CD14-positive monocyte (primary cell): ENCODE measurements at regions not wholly inside any gene's neighbourhood (a gene's known extent, or its start where the extent isn't known, plus 50 kb on each side); places are given as distances from the start of the nearest gene placed in this dataset.

Experiments used
- DNase-seq, 3 donors: peaks; one replicate each; pipeline ENCODE4 v3.0.0-alpha.2; 2011 to 2022
- H2AFZ ChIP-seq: 2 replicates; pipeline ENCODE4 v1.6.0; 2012; ENCODE audit warnings: mild to moderate bottlenecking, low read depth, low read length, inconsistent platforms; ENCODE audit not compliant: insufficient read depth, poor library complexity, severe bottlenecking
- H3K27ac ChIP-seq, 2 donors: 1 replicate in 1 of 2; 2 replicates in 1 of 2; pipeline ENCODE4 v1.5.1; 2012 to 2013; ENCODE audit warnings: low read length in 2 of 2, control low read depth in 1 of 2, inconsistent platforms in 1 of 2, low read depth in 1 of 2, mild to moderate bottlenecking in 1 of 2
- H3K27me3 ChIP-seq, 2 donors: one replicate each; pipeline versions ENCODE4 v1.6.0 to v1.6.1; 2011 to 2013; ENCODE audit warnings: low read length in 2 of 2; ENCODE audit not compliant: control insufficient read depth in 2 of 2, insufficient read depth in 2 of 2
- H3K36me3 ChIP-seq, 2 donors: replicated peaks in 1 of 2; 1 replicate in 1 of 2; 2 replicates in 1 of 2; pipeline versions ENCODE4 v1.5.1 to v1.6.1; 2012 to 2013; ENCODE audit warnings: low read length in 2 of 2, control low read depth in 1 of 2, inconsistent platforms in 1 of 2, mild to moderate bottlenecking in 1 of 2; ENCODE audit not compliant: insufficient read depth in 2 of 2, control insufficient read depth in 1 of 2
- H3K4me1 ChIP-seq, 2 donors: 1 replicate in 1 of 2; 2 replicates in 1 of 2; pipeline versions ENCODE4 v1.5.1 to v1.6.1; 2012 to 2013; ENCODE audit warnings: low read length in 2 of 2, control low read depth in 1 of 2, inconsistent platforms in 1 of 2, mild to moderate bottlenecking in 1 of 2, moderate library complexity in 1 of 2; ENCODE audit not compliant: insufficient read depth in 2 of 2, control insufficient read depth in 1 of 2
- H3K4me2 ChIP-seq: replicated peaks from 2 replicates; pipeline ENCODE3; 2012; ENCODE audit warnings: low read length, moderate library complexity, mild to moderate bottlenecking; ENCODE audit not compliant: poor library complexity, severe bottlenecking; ENCODE audit errors: extremely low read depth
- H3K4me3 ChIP-seq, 3 experiments: fragments of 200-600 bp in 1 of 3; sonication (generic) in 1 of 3; replicated peaks in 1 of 3; 1 replicate in 2 of 3; 2 replicates in 1 of 3; pipeline ENCODE4 v1.5.1; 2011 to 2013; ENCODE audit warnings: low read length in 3 of 3, mild to moderate bottlenecking in 3 of 3, control low read depth in 2 of 3, low read depth in 2 of 3, inconsistent platforms in 1 of 3, moderate library complexity in 1 of 3
- H3K79me2 ChIP-seq: 2 replicates; pipeline ENCODE4 v1.6.0; 2012; ENCODE audit warnings: mild to moderate bottlenecking, control low read depth, inconsistent platforms, low read length, moderate library complexity; ENCODE audit not compliant: insufficient read depth
- H3K9ac ChIP-seq: 2 replicates; pipeline ENCODE4 v1.6.0; 2017; ENCODE audit warnings: low read length, mild to moderate bottlenecking; ENCODE audit not compliant: insufficient read depth, poor library complexity, severe bottlenecking
- H3K9me3 ChIP-seq, 2 donors: replicated peaks in 1 of 2; 1 replicate in 1 of 2; 2 replicates in 1 of 2; pipeline versions ENCODE4 v1.5.1 to v1.6.1; 2012 to 2013; ENCODE audit warnings: low read length in 2 of 2, control low read depth in 1 of 2; ENCODE audit not compliant: control insufficient read depth in 1 of 2, insufficient read depth in 1 of 2
- H4K20me1 ChIP-seq: 2 replicates; pipeline ENCODE4 v1.6.0; 2012; ENCODE audit warnings: mild to moderate bottlenecking, low read length, control low read depth, moderate library complexity; ENCODE audit not compliant: insufficient read depth
- H3K27ac Mint-ChIP-seq, 7 donors: one replicate each; pipeline ENCODE4 v1.8.0; 2020; ENCODE audit warnings: mild to moderate bottlenecking in 7 of 7, mixed read lengths in 7 of 7, moderate library complexity in 6 of 7, inconsistent platforms in 2 of 7
- H3K27me3 Mint-ChIP-seq, 3 donors: one replicate each; pipeline ENCODE4 v1.8.0; 2021 to 2022; ENCODE audit warnings: low read depth in 3 of 3, mild to moderate bottlenecking in 3 of 3, mixed read lengths in 3 of 3, moderate library complexity in 3 of 3, inconsistent platforms in 1 of 3
- H3K36me3 Mint-ChIP-seq, 2 donors: one replicate each; pipeline ENCODE4 v1.8.0; 2020; ENCODE audit warnings: mixed read lengths in 2 of 2, inconsistent platforms in 1 of 2, mild to moderate bottlenecking in 1 of 2
- H3K4me1 Mint-ChIP-seq: one replicate; pipeline ENCODE4 v1.8.0; 2020; ENCODE audit warnings: mild to moderate bottlenecking, mixed read lengths
- H3K4me3 Mint-ChIP-seq, 2 donors: one replicate each; pipeline ENCODE4 v1.8.0; 2020; ENCODE audit warnings: mild to moderate bottlenecking in 2 of 2, mixed read lengths in 2 of 2, moderate library complexity in 1 of 2
- H3K9me3 Mint-ChIP-seq, 7 donors: one replicate each; pipeline ENCODE4 v1.8.0; 2020 to 2022; ENCODE audit warnings: mixed read lengths in 7 of 7, mild to moderate bottlenecking in 6 of 7, moderate library complexity in 6 of 7, inconsistent platforms in 2 of 7
- CTCF ChIP-seq: fragments of 200-600 bp; IDR thresholded peaks from one replicate; pipeline ENCODE4 v1.8.0; 2022; ENCODE audit warnings: antibody characterized with exemption, mild to moderate bottlenecking
- WGBS: methylation state at CpG from one replicate; pipeline ENCODE4 v1.1.5; 2013; ENCODE audit warnings: missing lambda C conversion rate; ENCODE audit not compliant: insufficient coverage; 5-methylcytosine and 5-hydroxymethylcytosine counted together
- intact Hi-C, 2 donors: fragments of 100-400 bp; cut with micrococcal nuclease; formaldehyde crosslinking; loops; one replicate each; pipeline versions ENCODE4 v1.15.0 to v1.15.1; 2023

- H3K9ac ChIP-seq = no peak overlapping the region
- H3K36me3 ChIP-seq = no peaks in the 10 kb centered on the region
- no peak for TF ChIP-seq CTCF
- no peak overlapping the region for H2AFZ ChIP-seq
- no peaks in the 10 kb centered on the region for H3K79me2 ChIP-seq
- no peaks in the 10 kb centered on the region for H3K36me3 Mint-ChIP-seq
- no peaks in the 10 kb centered on the region for H3K4me1 Mint-ChIP-seq
- H3K4me3 Mint-ChIP-seq = no peak overlapping the region
- no peaks in the 10 kb centered on the region for H4K20me1 ChIP-seq
- no peak overlapping the region for H3K4me2 ChIP-seq
- H3K27ac ChIP-seq = no peak overlapping the region
- peaks cover 0 to 5% of the 10 kb centered on the region in 2 donors for H3K9me3 ChIP-seq
- H3K9me3 Mint-ChIP-seq = peaks cover 0 to 6% (median 2%) of the 10 kb centered on the region in 7 donors
- intact Hi-C loops = no loop called here
- no peak overlapping the region for H3K27ac Mint-ChIP-seq
- no peaks in the 10 kb centered on the region for H3K4me1 ChIP-seq
- no peak overlapping the region for H3K4me3 ChIP-seq
- DNase-seq = no peak
- no peaks in the 10 kb centered on the region for H3K27me3 ChIP-seq
- H3K27me3 Mint-ChIP-seq = peaks cover 0 to 3% (median under 1%) of the 10 kb centered on the region in 3 donors
Observed at GRCh38 chr7:42729053-42729765, 182.7 kb downstream of the C7orf25 start.

- Histone ChIP-seq H3K4me1 (no peaks in the 10 kb centered on the region), H3K27ac (no peak overlapping the region), H3K36me3 (no peaks in the 10 kb centered on the region), H3K9me3 (peaks cover 0 to 4% of the 10 kb centered on the region in 2 donors), H3K9ac (no peak overlapping the region), H4K20me1 (no peaks in the 10 kb centered on the region), H3K4me2 (no peak overlapping the region), H3K27me3 (no peaks in the 10 kb centered on the region), H2AFZ (no peak overlapping the region), H3K79me2 (no peaks in the 10 kb centered on the region), H3K4me3 (no peak overlapping the region)
- intact Hi-C loops = no loop called here
- H3K9me3 Mint-ChIP-seq = peaks cover 0 to 7% (median 3%) of the 10 kb centered on the region in 7 donors
- no peak overlapping the region for H3K27ac Mint-ChIP-seq
- no peaks in the 10 kb centered on the region for H3K36me3 Mint-ChIP-seq
- TF ChIP-seq CTCF = no peak
- no peak overlapping the region for H3K4me3 Mint-ChIP-seq
- no CpG with 5 or more reads among the region's 2 CpGs for WGBS
- no peaks in the 10 kb centered on the region for H3K4me1 Mint-ChIP-seq
- H3K27me3 Mint-ChIP-seq = peaks cover 0 to 1% (median 1%) of the 10 kb centered on the region in 3 donors
- DNase-seq = no peak
Observed at GRCh38 chr7:42727451-42727850, 184.4 kb downstream of the C7orf25 start.
